Thymus (tissue), 11 donors: ENCODE measurements at regions not wholly inside any gene's neighbourhood (a gene's known extent, or its start where the extent isn't known, plus 50 kb on each side); places are given as distances from the start of the nearest gene placed in this dataset.
"Not testable (repeated sequence)": the region's sequence is repeated elsewhere in the genome, so short reads cannot be mapped to it uniquely, and the experiment has no call there.

ENCODE experiments used
- DNase-seq, 9 donors: peaks; one replicate each; pipeline ENCODE4 v3.0.0-alpha.2; 2013; ENCODE audit warnings: low spot score in 9 of 9, low read depth in 6 of 9, missing footprints in 1 of 9
- H3K27ac ChIP-seq, 2 donors: one replicate each; pipeline ENCODE4 v1.5.1; 2013; ENCODE audit warnings: control low read depth in 1 of 2, low read depth in 1 of 2, low read length in 1 of 2, mild to moderate bottlenecking in 1 of 2, moderate library complexity in 1 of 2
- H3K27me3 ChIP-seq, 2 donors: one replicate each; pipeline ENCODE4 v1.5.1; 2013; ENCODE audit warnings: low read length in 1 of 2; ENCODE audit not compliant: control insufficient read depth in 2 of 2, insufficient read depth in 1 of 2
- H3K36me3 ChIP-seq, 2 donors: one replicate each; pipeline ENCODE4 v1.5.1; 2013; ENCODE audit warnings: low read length in 1 of 2, mild to moderate bottlenecking in 1 of 2, moderate library complexity in 1 of 2; ENCODE audit not compliant: control insufficient read depth in 2 of 2, insufficient read depth in 2 of 2
- H3K4me1 ChIP-seq, 2 donors: one replicate each; pipeline ENCODE4 v1.5.1; 2013; ENCODE audit warnings: low read length in 2 of 2; ENCODE audit not compliant: control insufficient read depth in 2 of 2, insufficient read depth in 2 of 2
- H3K4me3 ChIP-seq, 2 donors: one replicate each; pipeline ENCODE4 v1.5.1; 2013; ENCODE audit warnings: low read length in 2 of 2, control low read depth in 1 of 2, mild to moderate bottlenecking in 1 of 2
- H3K9me3 ChIP-seq, 2 donors: one replicate each; pipeline ENCODE4 v1.5.1; 2013; ENCODE audit warnings: low read length in 1 of 2, mild to moderate bottlenecking in 1 of 2; ENCODE audit not compliant: control insufficient read depth in 2 of 2, insufficient read depth in 1 of 2
- WGBS: extraction: QIAGEN DNeasy Blood & Tissue Kit; methylation state at CpG from one replicate; pipeline ENCODE4 v1.1.7; 2013; 5-methylcytosine and 5-hydroxymethylcytosine counted together
- donor health status: healthy.

DNA sequence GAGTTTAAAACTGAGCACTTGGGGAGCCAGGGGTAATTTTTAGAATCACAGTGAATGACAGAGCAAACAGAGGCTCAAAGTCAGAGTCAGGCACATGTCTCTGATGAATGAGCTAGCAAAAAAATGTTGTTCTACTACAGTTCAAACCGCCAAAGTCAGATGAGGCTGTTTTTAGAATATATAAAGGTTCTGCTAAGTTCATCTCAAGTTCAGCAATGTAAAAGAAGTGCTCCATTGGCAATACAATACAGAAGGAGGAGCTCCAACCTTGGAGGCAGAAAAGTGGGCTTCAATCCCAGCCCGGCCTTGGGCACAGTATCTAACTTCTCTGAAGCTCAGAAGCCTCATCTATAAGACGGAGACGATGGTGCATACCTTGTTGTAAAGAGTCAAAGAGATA lies 70.1 kb upstream of the IPO5 start:
- no peaks in the 10 kb centered on the region for H3K36me3 ChIP-seq
- 87% methylated on average over 4 of the region's 4 CpGs for WGBS
- H3K27ac ChIP-seq, result no peak overlapping the region
- H3K4me3 ChIP-seq, result no peak overlapping the region
- H3K4me1 ChIP-seq, result no peaks in the 10 kb centered on the region
- no peaks in the 10 kb centered on the region for H3K27me3 ChIP-seq
- no peaks in the 10 kb centered on the region for H3K9me3 ChIP-seq
- DNase-seq, result no peak

DNA sequence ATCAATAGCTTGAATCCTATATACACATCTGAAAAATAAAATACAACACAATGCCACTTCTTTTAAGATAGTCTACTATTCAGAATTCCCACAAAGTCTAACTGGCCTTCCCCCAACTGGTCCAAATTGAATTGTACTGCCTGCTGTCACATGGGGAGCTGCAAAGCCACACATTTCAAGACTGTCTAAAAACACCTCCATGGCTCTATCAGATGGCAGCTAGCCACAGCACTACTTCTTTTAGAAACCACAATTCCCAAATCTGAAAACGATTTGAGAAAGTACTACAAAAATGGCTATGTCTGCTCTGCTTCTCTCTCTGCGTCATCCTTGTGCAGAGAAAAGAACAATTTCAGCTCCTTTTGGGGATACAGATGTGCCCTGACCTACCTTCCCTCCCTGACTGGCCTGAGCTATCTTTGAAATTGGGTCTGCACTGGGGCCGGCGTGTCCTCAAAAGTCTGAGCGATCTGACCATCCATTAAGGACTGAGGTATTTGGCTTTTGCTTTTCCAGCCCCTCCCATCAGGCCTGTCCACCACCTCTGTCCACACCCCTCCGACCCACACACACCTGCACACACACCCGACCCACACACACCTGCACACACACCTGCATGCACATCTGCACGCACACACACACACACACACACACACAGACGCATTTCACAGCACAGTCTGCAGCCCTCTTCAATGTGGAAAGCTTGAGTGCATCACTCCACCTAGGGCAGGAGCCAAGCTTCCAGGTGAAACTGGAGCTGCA lies 68.6 kb upstream of the IPO5 start:
- H3K4me3 ChIP-seq, result no peak overlapping the region
- WGBS, result 91% methylated on average over 9 of the region's 9 CpGs
- H3K27ac ChIP-seq, result no peak overlapping the region
- H3K27me3 ChIP-seq, result no peaks in the 10 kb centered on the region
- no peaks in the 10 kb centered on the region for H3K36me3 ChIP-seq
- no peaks in the 10 kb centered on the region for H3K9me3 ChIP-seq
- no peaks in the 10 kb centered on the region for H3K4me1 ChIP-seq
- DNase-seq, result no peak

DNA sequence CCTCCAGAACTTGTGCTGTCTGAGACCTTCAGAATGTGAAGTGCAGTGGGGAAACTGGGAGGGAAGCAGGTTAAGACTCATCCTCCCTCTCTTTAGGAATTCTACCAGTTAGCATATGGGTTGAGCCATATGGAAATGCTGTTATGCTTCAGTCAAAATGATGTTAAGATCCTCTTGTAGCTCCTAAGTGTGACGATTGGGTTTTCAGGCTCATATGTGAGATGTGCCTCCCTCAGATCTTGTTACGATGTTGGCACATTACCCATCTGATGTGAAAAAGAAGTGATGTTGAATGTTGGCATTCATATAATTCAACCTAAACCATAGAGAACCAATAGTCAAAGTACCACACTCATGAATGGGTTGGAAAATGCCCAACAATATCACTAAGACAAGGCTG lies 67.8 kb upstream of the IPO5 start:
- Histone ChIP-seq H3K27ac (no peak overlapping the region), H3K4me1 (no peaks in the 10 kb centered on the region), H3K36me3 (no peaks in the 10 kb centered on the region), H3K4me3 (no peak overlapping the region), H3K9me3 (no peaks in the 10 kb centered on the region), H3K27me3 (no peaks in the 10 kb centered on the region)
- DNase-seq, result no peak
- 94% methylated on average over 2 of the region's 2 CpGs for WGBS

DNA sequence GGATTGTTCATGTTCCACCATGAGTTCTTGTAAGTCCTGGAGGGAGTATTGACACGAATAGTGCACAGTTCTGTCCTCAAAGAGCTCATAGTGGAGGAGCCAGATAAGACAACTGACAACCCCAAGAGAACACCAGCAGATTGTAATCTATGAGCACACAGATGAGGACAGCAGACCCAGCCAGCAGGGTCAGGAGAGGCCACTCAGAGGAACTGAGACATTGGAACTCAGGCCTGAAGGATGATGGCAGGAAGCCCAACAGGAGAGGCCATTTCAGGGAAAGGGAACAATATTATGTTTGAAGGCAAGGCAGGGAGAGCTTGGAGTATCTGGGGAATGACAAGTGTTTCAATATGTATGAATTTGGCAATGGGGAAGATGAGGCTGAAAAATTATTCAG lies 63.7 kb upstream of the IPO5 start:
- Histone ChIP-seq H3K4me3 (no peak overlapping the region), H3K36me3 (no peaks in the 10 kb centered on the region), H3K9me3 (no peaks in the 10 kb centered on the region), H3K27me3 (no peaks in the 10 kb centered on the region), H3K27ac (no peak overlapping the region), H3K4me1 (no peaks in the 10 kb centered on the region)
- DNase-seq, result no peak
- WGBS, result 89% methylated on average over 1 of the region's 1 CpG

DNA sequence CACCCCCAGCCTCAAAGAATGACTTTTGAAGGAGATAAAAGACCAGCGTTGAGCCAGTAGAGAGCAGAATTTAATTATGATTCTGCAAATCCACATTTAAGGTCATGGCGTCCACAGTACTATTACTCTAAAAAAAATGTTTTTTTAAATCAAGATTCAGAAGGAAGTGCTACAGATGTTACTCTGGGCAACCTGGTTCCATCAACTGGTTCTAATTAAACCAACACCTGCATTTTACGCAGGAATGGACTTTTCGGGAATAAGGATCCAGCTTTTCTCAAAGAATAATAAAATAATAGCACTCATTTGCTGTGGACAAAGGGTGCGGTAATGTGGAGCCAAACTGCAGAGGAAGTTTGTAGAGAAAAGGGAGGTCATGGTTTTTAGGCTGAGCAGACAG lies 62.9 kb upstream of the IPO5 start:
- Histone ChIP-seq H3K4me3 (no peak overlapping the region), H3K27me3 (no peaks in the 10 kb centered on the region), H3K27ac (no peak overlapping the region), H3K9me3 (no peaks in the 10 kb centered on the region), H3K36me3 (no peaks in the 10 kb centered on the region), H3K4me1 (no peaks in the 10 kb centered on the region)
- WGBS, result 97% methylated on average over 5 of the region's 5 CpGs
- DNase-seq, result no peak

DNA sequence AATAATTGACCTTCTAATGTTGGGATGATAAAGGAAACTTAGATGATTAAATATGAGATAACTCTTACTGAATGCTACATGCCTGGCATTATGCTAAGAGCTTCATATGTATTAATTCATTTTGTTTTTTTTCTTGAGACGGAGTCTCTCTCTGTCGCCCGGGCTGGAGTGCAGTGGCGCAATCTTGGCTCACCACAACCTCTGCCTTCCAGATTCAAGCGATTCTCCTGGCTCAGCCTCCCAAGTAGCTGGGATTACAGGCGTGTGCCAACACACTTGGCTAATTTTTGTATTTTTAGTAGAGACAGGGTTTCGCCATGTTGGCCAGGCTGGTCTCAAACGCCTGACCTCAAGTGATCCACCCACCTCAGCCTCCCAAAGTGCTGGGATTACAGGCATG lies 61.5 kb upstream of the IPO5 start:
- not testable (repeated sequence) for H3K36me3 ChIP-seq, H3K9me3 ChIP-seq, H3K4me1 ChIP-seq, H3K27ac ChIP-seq, H3K27me3 ChIP-seq, DNase-seq, H3K4me3 ChIP-seq
- WGBS, result 95% methylated on average over 8 of the region's 8 CpGs

DNA sequence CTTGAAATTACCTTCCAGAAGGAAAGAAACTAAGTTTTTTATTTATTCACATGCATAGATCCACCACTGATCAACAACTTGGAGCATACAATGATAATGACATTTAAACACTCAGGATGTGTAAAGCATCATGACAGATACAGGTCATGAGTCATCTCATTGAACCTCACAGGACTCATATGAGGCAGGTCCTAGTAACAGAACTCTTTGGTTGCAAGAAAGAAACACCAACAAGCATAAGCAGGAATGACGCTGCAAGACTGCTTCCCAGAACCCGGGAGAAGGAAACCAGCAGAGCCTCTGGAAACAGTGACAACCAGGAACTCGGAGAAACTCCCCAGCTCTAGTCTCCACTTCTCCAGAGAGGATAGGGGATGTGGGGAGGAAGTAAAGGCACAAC lies 60.8 kb upstream of the IPO5 start:
- H3K4me1 ChIP-seq, result no peaks in the 10 kb centered on the region
- 85% methylated on average over 3 of the region's 3 CpGs for WGBS
- H3K36me3 ChIP-seq, result no peaks in the 10 kb centered on the region
- H3K27me3 ChIP-seq, result no peaks in the 10 kb centered on the region
- H3K4me3 ChIP-seq, result no peak overlapping the region
- H3K9me3 ChIP-seq, result no peaks in the 10 kb centered on the region
- H3K27ac ChIP-seq, result no peak overlapping the region
- no peak for DNase-seq

DNA sequence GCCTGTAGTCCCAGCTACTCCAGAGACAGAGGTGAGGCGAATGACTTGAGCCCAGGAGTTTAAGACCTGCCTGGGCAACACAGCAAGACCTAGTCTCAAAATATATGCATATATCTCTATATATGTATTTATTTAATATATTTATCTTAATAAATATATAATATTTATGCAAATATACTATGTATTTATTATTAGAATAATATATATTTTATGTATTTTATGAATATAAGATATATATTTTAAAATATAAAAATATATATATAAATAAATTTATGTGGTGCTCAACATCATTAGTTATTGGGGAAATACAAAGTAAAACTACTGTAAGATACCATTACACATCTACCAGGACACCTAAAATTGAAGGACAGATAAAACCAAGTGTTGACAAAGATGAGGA lies 58.1 kb upstream of the IPO5 start:
- Histone ChIP-seq H3K4me3 (no peak overlapping the region), H3K27me3 (no peaks in the 10 kb centered on the region), H3K27ac (no peak overlapping the region), H3K36me3 (no peaks in the 10 kb centered on the region), H3K9me3 (no peaks in the 10 kb centered on the region), H3K4me1 (no peaks in the 10 kb centered on the region)
- no peak for DNase-seq
- whole genome bisulfite sequencing, result 92% methylated on average over 1 of the region's 1 CpG

DNA sequence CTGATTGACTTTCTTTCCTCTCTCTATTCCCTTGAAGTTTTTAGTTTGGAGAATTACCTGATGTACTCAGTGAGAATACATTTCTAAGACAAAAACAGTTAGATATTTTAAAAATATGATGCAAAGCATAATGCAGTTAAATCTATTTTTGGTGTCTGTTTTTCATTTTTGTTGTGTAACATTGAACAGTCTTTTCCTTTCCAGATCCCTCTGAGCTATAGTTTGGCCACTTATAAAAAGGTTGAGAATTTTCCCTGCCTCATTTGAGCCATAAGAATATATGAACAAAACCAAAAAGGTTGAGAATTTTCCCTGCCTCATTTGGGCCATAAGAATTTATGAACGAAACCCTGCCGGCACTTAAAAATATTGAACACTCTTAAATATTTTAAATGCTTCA lies 57.0 kb upstream of the IPO5 start:
- no peaks in the 10 kb centered on the region for H3K27me3 ChIP-seq
- H3K36me3 ChIP-seq, result no peaks in the 10 kb centered on the region
- H3K27ac ChIP-seq, result no peak overlapping the region
- no peak for DNase-seq
- no peaks in the 10 kb centered on the region for H3K9me3 ChIP-seq
- 98% methylated on average over 2 of the region's 2 CpGs for WGBS
- no peak overlapping the region for H3K4me3 ChIP-seq
- no peaks in the 10 kb centered on the region for H3K4me1 ChIP-seq

DNA sequence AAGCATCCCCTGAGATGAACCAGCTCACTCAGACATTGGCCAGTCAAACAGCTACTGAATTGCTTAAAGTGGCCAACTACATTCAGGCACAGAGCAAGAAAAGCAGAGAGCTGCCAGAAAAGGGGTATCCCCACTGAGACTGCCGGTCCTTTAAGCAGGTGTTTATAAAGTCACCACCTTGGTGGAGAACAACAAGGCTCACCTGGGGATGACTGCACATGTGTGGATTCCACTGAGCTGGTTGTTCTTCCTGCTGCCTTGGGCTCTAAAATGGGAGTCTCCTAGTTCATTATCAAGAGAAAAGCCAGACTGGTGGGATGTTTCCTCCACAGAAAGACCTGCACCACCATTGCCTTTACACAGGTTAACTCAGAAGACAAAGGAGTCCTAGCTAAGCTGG lies 51.8 kb upstream of the IPO5 start:
- Histone ChIP-seq H3K27me3 (no peaks in the 10 kb centered on the region), H3K4me3 (no peak overlapping the region), H3K27ac (no peak overlapping the region), H3K36me3 (no peaks in the 10 kb centered on the region), H3K9me3 (no peaks in the 10 kb centered on the region), H3K4me1 (no peaks in the 10 kb centered on the region)
- no peak for DNase-seq
- WGBS, result 91% methylated on average over 1 of the region's 1 CpG
